Endothelial cell of umbilical vein (primary cell): ENCODE measurements at regions not wholly inside any gene's neighbourhood (a gene's known extent, or its start where the extent isn't known, plus 50 kb on each side); places are given as distances from the start of the nearest gene placed in this dataset.

ENCODE experiments used
- BruUV-seq: library from RNA; stranded (reverse); fragments of 400-500 nt; replicated peaks from 2 replicates; lab custom pipeline; 2021; lab: Mats Ljungman, UMichigan
- CTCF ChIA-PET: fragments of 300-600, 350-600 bp; sonication (Branson Sonifier 250); formaldehyde crosslinking; loops from one replicate; lab custom pipeline; 2021; ENCODE audit warnings: antibody characterized with exemption, inconsistent platforms; lab: Charles Lee
- POLR2A ChIA-PET: fragments of 300-600, 350-600 bp; sonication (Branson Sonifier 250); formaldehyde crosslinking; loops from one replicate; lab custom pipeline; 2021; ENCODE audit warnings: antibody characterized with exemption, inconsistent platforms; lab: Charles Lee
- DNase-seq: peaks from one replicate; pipeline ENCODE4 v3.0.0-alpha.2; 2011; ENCODE audit warnings: low read depth, low spot score
- FAIRE-seq: peaks from 2 replicates; lab custom pipeline; 2011; peaks lifted over from hg19 to GRCh38; lab: Jason Lieb, UNC
- H2AFZ ChIP-seq: 2 replicates; pipeline ENCODE4 v1.6.0; 2012; ENCODE audit warnings: low read depth, low read length, control low read depth, inconsistent platforms
- H3K27ac ChIP-seq: 2 replicates; pipeline ENCODE4 v1.5.1; 2011; ENCODE audit warnings: low read depth, mild to moderate bottlenecking, control low read depth, low read length, moderate library complexity; ENCODE audit not compliant: insufficient read depth
- H3K27me3 ChIP-seq, 2 experiments: 2 replicates each; pipeline versions ENCODE4 v1.6.0 to v1.6.1; 2011; ENCODE audit warnings: low read length in 2 of 2, mixed read lengths in 1 of 2; ENCODE audit not compliant: control insufficient read depth in 2 of 2, insufficient read depth in 2 of 2
- H3K36me3 ChIP-seq, 2 experiments: 2 replicates in 1 of 2; 3 replicates in 1 of 2; pipeline ENCODE4 v1.5.1; 2011; ENCODE audit warnings: low read length in 2 of 2, mild to moderate bottlenecking in 1 of 2, moderate library complexity in 1 of 2; ENCODE audit not compliant: control insufficient read depth in 2 of 2, insufficient read depth in 2 of 2; ENCODE audit errors: extremely low read depth in 1 of 2
- H3K4me1 ChIP-seq: 3 replicates; pipeline ENCODE4 v1.5.1; 2011; ENCODE audit warnings: mild to moderate bottlenecking, low read length; ENCODE audit not compliant: control insufficient read depth, insufficient read depth; ENCODE audit errors: extremely low read depth
- H3K4me2 ChIP-seq: 2 replicates; pipeline ENCODE4 v1.6.1; 2011; ENCODE audit warnings: low read length, control low read depth, mixed read lengths; ENCODE audit not compliant: insufficient read depth
- H3K4me3 ChIP-seq, 3 experiments: fragments of 200-600 bp in 1 of 3; sonication (generic), shearing (Covaris generic) in 1 of 3; replicated peaks in 1 of 3; 2 replicates each; pipeline ENCODE4 v1.5.1; 2011 to 2016; ENCODE audit warnings: control low read depth in 3 of 3, low read length in 3 of 3, mild to moderate bottlenecking in 2 of 3, inconsistent platforms in 1 of 3, low read depth in 1 of 3, moderate library complexity in 1 of 3; ENCODE audit not compliant: insufficient read depth in 1 of 3
- H3K79me2 ChIP-seq: 2 replicates; pipeline ENCODE4 v1.6.0; 2012; ENCODE audit warnings: low read length, inconsistent platforms; ENCODE audit not compliant: control insufficient read depth, insufficient read depth
- H3K9ac ChIP-seq: replicated peaks from 2 replicates; pipeline ENCODE3; 2011; ENCODE audit warnings: low read length, control low read depth; ENCODE audit not compliant: insufficient read depth; ENCODE audit errors: extremely low read depth
- H3K9me1 ChIP-seq: replicated peaks from 3 replicates; pipeline ENCODE4 v1.6.0; 2011; ENCODE audit warnings: mild to moderate bottlenecking, low read length; ENCODE audit not compliant: control insufficient read depth, insufficient read depth; ENCODE audit errors: extremely low read depth
- H3K9me3 ChIP-seq: replicated peaks from 2 replicates; pipeline ENCODE4 v1.5.1; 2012; ENCODE audit warnings: low read length, inconsistent platforms; ENCODE audit not compliant: control insufficient read depth, insufficient read depth
- H4K20me1 ChIP-seq: replicated peaks from 2 replicates; pipeline ENCODE3; 2011; ENCODE audit warnings: mild to moderate bottlenecking, low read length; ENCODE audit not compliant: control insufficient read depth, insufficient read depth; ENCODE audit errors: extremely low read depth
- CTCF ChIP-seq, 2 donors: IDR thresholded peaks; 1 replicate in 1 of 2; 2 replicates in 1 of 2; pipeline ENCODE4 v1.5.1; 2011; ENCODE audit warnings: low read length in 2 of 2, mild to moderate bottlenecking in 2 of 2, moderate library complexity in 2 of 2, control low read depth in 1 of 2, inconsistent platforms in 1 of 2, low read depth in 1 of 2; ENCODE audit not compliant: insufficient read depth in 1 of 2; ENCODE audit errors: extremely low read depth in 1 of 2
- EZH2 ChIP-seq: IDR thresholded peaks from 2 replicates; pipeline ENCODE4 v1.6.1; 2012; ENCODE audit warnings: borderline replicate concordance, low read depth, mild to moderate bottlenecking, moderate library complexity, low read length, inconsistent platforms; ENCODE audit not compliant: severe bottlenecking
- FOS ChIP-seq: IDR thresholded peaks from 2 replicates; pipeline ENCODE4 v1.6.1; 2011; ENCODE audit warnings: mild to moderate bottlenecking, low read length, moderate library complexity, borderline replicate concordance; ENCODE audit not compliant: insufficient read depth
- GATA2 ChIP-seq: IDR thresholded peaks from 2 replicates; pipeline ENCODE4 v1.7.0; 2011; ENCODE audit warnings: low read depth, mild to moderate bottlenecking, moderate library complexity, mixed read lengths, low read length; ENCODE audit not compliant: insufficient read length, insufficient read depth
- JUN ChIP-seq: IDR thresholded peaks from 2 replicates; pipeline ENCODE4 v1.6.1; 2011; ENCODE audit warnings: borderline replicate concordance, low read depth; ENCODE audit not compliant: insufficient read length, insufficient read depth
- MAX ChIP-seq: IDR thresholded peaks from 2 replicates; pipeline ENCODE4 v1.6.1; 2011; ENCODE audit not compliant: insufficient read depth, insufficient read length
- MYC ChIP-seq: IDR thresholded peaks from one replicate; pipeline ENCODE4 v1.6.1; 2011; ENCODE audit warnings: mild to moderate bottlenecking, low read depth, low read length
- POLR2A ChIP-seq: IDR thresholded peaks from 2 replicates; pipeline ENCODE4 v1.6.1; 2012; ENCODE audit warnings: low read depth, mild to moderate bottlenecking, control low read depth, low read length
- POLR2AphosphoS5 ChIP-seq: IDR thresholded peaks from 2 replicates; pipeline ENCODE4 v1.6.1; 2012; ENCODE audit warnings: low read depth, mild to moderate bottlenecking, control low read depth, low read length, moderate library complexity; ENCODE audit not compliant: insufficient read depth
- dilution Hi-C: fragments of 300-500 bp; cut with MboI; formaldehyde crosslinking; loops from one replicate; pipeline ENCODE4 v1.15.0; 2019; ENCODE audit warnings: low sequenced_read_pairs; ENCODE audit not compliant: extremely low pct_ligation_motif_present
- intact Hi-C: fragments of 100-400 bp; cut with micrococcal nuclease; formaldehyde crosslinking; loops from one replicate; pipeline ENCODE4 v1.10.0; 2022

- ChIA-PET POLR2A (no interaction called here), CTCF (no interaction called here)
- TF ChIP-seq EZH2 (no peak), MYC (no peak), CTCF (IDR thresholded peaks at IDR 0.05; ENCODE audit: extremely low read depth in 1 of 2, insufficient read depth in 1 of 2, low read depth in 1 of 2, low read length in 2 of 2) (no peak), MAX (no peak), POLR2A (no peak), POLR2AphosphoS5 (no peak), FOS (no peak), GATA2 (no peak), JUN (no peak)
- intact Hi-C loops = no loop called here
- Histone ChIP-seq H4K20me1 (no peaks in the 10 kb centered on the region), H3K4me1 (no peaks in the 10 kb centered on the region), H3K27ac (no peak overlapping the region), H3K9me1 (no peaks in the 10 kb centered on the region), H3K9ac (no peak overlapping the region), H3K9me3 (peaks cover 3% of the 10 kb centered on the region), H3K27me3 (no peaks in the 10 kb centered on the region), H3K4me2 (no peak overlapping the region), H3K79me2 (no peaks in the 10 kb centered on the region), H3K36me3 (no peaks in the 10 kb centered on the region), H2AFZ (no peak overlapping the region), H3K4me3 (no peak overlapping the region)
- DNase-seq = no peak
- no peak for FAIRE-seq
- dilution Hi-C loops = no loop called here
- no TSS peak for BruUV-seq
These were observed 465.7 kb downstream of the FBXO15 start for GRCh38 chr18:73681912-73682311.
